GM23338 (cell line): ENCODE measurements at regions not wholly inside any gene's neighbourhood (a gene's known extent, or its start where the extent isn't known, plus 50 kb on each side); places are given as distances from the start of the nearest gene placed in this dataset.

ENCODE experiments used
- ATAC-seq: fragments of 200-7000 bp; cut with Tn5 transposase; 3 replicates; pipeline ENCODE4 v1.9.1; 2020
- DNase-seq: peaks from one replicate; pipeline ENCODE4 v3.0.0-alpha.2; 2015; ENCODE audit warnings: low spot score
- H2AFZ ChIP-seq: fragments of 200-600 bp; sonication (generic); 2 replicates; pipeline ENCODE4 v1.8.0; 2016; ENCODE audit warnings: antibody characterized with exemption, mild to moderate bottlenecking, moderate library complexity
- H3F3A ChIP-seq: fragments of 200-600 bp; sonication (generic); replicated peaks from 2 replicates; pipeline ENCODE4 v1.8.0; 2017; ENCODE audit warnings: antibody characterized with exemption, mixed run types, low read depth
- H3K27ac ChIP-seq: fragments of 200-600 bp; sonication (generic); 2 replicates; pipeline ENCODE4 v1.6.1; 2016; ENCODE audit warnings: low read depth
- H3K27me3 ChIP-seq: fragments of 200-600 bp; sonication (generic); 2 replicates; pipeline ENCODE4 v1.8.0; 2016; ENCODE audit warnings: mild to moderate bottlenecking, mixed run types, moderate library complexity; ENCODE audit not compliant: insufficient read depth
- H3K36me3 ChIP-seq: fragments of 200-600 bp; sonication (generic); 2 replicates; pipeline ENCODE4 v1.8.0; 2016; ENCODE audit warnings: mild to moderate bottlenecking; ENCODE audit not compliant: insufficient read depth
- H3K4me1 ChIP-seq: fragments of 200-600 bp; sonication (generic); 2 replicates; pipeline ENCODE4 v1.8.0; 2016; ENCODE audit warnings: mild to moderate bottlenecking, moderate library complexity; ENCODE audit not compliant: insufficient read depth
- H3K4me2 ChIP-seq: fragments of 200-600 bp; sonication (generic); 2 replicates; pipeline ENCODE4 v1.7.1; 2017; ENCODE audit warnings: mixed run types
- H3K4me3 ChIP-seq: fragments of 200-600 bp; sonication (generic); 2 replicates; pipeline ENCODE4 v1.6.1; 2016; ENCODE audit warnings: mixed run types
- H3K79me2 ChIP-seq: fragments of 200-600 bp; sonication (generic); replicated peaks from 2 replicates; pipeline ENCODE4 v1.8.0; 2017; ENCODE audit warnings: mild to moderate bottlenecking; ENCODE audit not compliant: insufficient read depth
- H3K9me2 ChIP-seq: fragments of 200-600 bp; sonication (generic); 2 replicates; pipeline ENCODE4 v1.8.0; 2017; ENCODE audit not compliant: insufficient read depth
- H4K20me1 ChIP-seq: fragments of 200-600 bp; sonication (generic); replicated peaks from 2 replicates; pipeline ENCODE4 v1.8.0; 2017; ENCODE audit warnings: mild to moderate bottlenecking; ENCODE audit not compliant: insufficient read depth
- H3K27ac Mint-ChIP-seq: 2 replicates; pipeline ENCODE4 v1.8.0; 2020; ENCODE audit warnings: inconsistent platforms, mild to moderate bottlenecking, moderate library complexity, mixed read lengths
- H3K27me3 Mint-ChIP-seq: 3 replicates; pipeline ENCODE4 v1.8.0; 2022; ENCODE audit warnings: low read depth, mild to moderate bottlenecking, moderate library complexity, mixed read lengths, inconsistent platforms; ENCODE audit not compliant: insufficient read depth, poor library complexity
- H3K36me3 Mint-ChIP-seq: 3 replicates; pipeline ENCODE4 v1.8.0; 2021; ENCODE audit warnings: low read depth, mild to moderate bottlenecking, inconsistent platforms, moderate library complexity, mixed read lengths
- H3K4me1 Mint-ChIP-seq: 3 replicates; pipeline ENCODE4 v1.8.0; 2020; ENCODE audit warnings: mild to moderate bottlenecking, inconsistent platforms, mixed read lengths
- H3K4me3 Mint-ChIP-seq: 3 replicates; pipeline ENCODE4 v1.8.0; 2021; ENCODE audit warnings: moderate library complexity, mild to moderate bottlenecking, inconsistent platforms, mixed read lengths
- H3K9me3 Mint-ChIP-seq: 3 replicates; pipeline ENCODE4 v1.8.0; 2020; ENCODE audit warnings: moderate library complexity, mild to moderate bottlenecking, inconsistent platforms, mixed read lengths
- CREB1 ChIP-seq: fragments of 250-450 bp; sonication (Bioruptor Pico); IDR thresholded peaks from 2 replicates; pipeline ENCODE4 v1.5.0; 2020; ENCODE audit warnings: low read depth, mild to moderate bottlenecking, moderate library complexity
- ETS1 ChIP-seq: IDR thresholded peaks from 2 replicates; pipeline ENCODE4 v1.6.1; 2016; ENCODE audit warnings: antibody characterized with exemption
- EZH2 ChIP-seq: fragments of 200-600 bp; sonication (generic); IDR thresholded peaks from one replicate; pipeline ENCODE4 v1.8.0; 2017; ENCODE audit warnings: antibody characterized with exemption, mild to moderate bottlenecking, low read depth; ENCODE audit not compliant: unreplicated experiment
- EZH2phosphoT487 ChIP-seq: fragments of 200-600 bp; sonication (generic); IDR thresholded peaks from one replicate; pipeline ENCODE4 v1.8.1; 2018; ENCODE audit warnings: antibody characterized with exemption; ENCODE audit not compliant: unreplicated experiment
- NANOG ChIP-seq: IDR thresholded peaks from 2 replicates; pipeline ENCODE4 v1.6.1; 2016; ENCODE audit warnings: antibody characterized with exemption, borderline replicate concordance
- POLR2AphosphoS5 ChIP-seq: IDR thresholded peaks from 2 replicates; pipeline ENCODE4 v1.6.1; 2016; ENCODE audit warnings: antibody characterized with exemption, low read depth
- REST ChIP-seq: IDR thresholded peaks from one replicate; pipeline ENCODE4 v1.6.1; 2018; ENCODE audit warnings: antibody characterized with exemption; ENCODE audit not compliant: unreplicated experiment
- ZNF114 ChIP-seq: fragments of 250-450 bp; sonication (Bioruptor Pico); IDR thresholded peaks from 2 replicates; pipeline ENCODE4 v1.5.0; 2020; ENCODE audit warnings: mild to moderate bottlenecking, moderate library complexity
- ZNF331 ChIP-seq: fragments of 250-450 bp; sonication (Bioruptor Pico); IDR thresholded peaks from 2 replicates; pipeline ENCODE4 v1.5.0; 2020; ENCODE audit warnings: low read depth, mild to moderate bottlenecking, moderate library complexity
- ZNF462 ChIP-seq: fragments of 250-450 bp; sonication (Bioruptor Pico); IDR thresholded peaks from 2 replicates; pipeline ENCODE4 v1.5.0; 2020; ENCODE audit warnings: mild to moderate bottlenecking, moderate library complexity

- Histone ChIP-seq H3K4me3 (no peak overlapping the region), H3K79me2 (no peaks in the 10 kb centered on the region), H3F3A (no peaks in the 10 kb centered on the region), H4K20me1 (no peaks in the 10 kb centered on the region), H3K27me3 (no peaks in the 10 kb centered on the region), H3K36me3 (no peaks in the 10 kb centered on the region), H3K27ac (no peak overlapping the region), H3K4me2 (no peak overlapping the region), H3K4me1 (0 out of 2 replicates have a peak, but pooled peaks cover 2% of the 10 kb centered on the region), H3K9me2 (no peaks in the 10 kb centered on the region), H2AFZ (no peak overlapping the region)
- DNase-seq, result no peak
- Mint-ChIP-seq H3K27ac (no peak overlapping the region), H3K27me3 (no peaks in the 10 kb centered on the region), H3K4me1 (peaks cover 7% of the 10 kb centered on the region; the same call in 2 of the 3 replicates), H3K4me3 (no peak overlapping the region), H3K9me3 (no peaks in the 10 kb centered on the region), H3K36me3 (no peaks in the 10 kb centered on the region)
- ATAC-seq, result no peak
- TF ChIP-seq NANOG (no peak), EZH2phosphoT487 (no peak), ZNF331 (CRISPR knock-in tag) (no peak), ZNF114 (CRISPR knock-in tag) (no peak), CREB1 (CRISPR knock-in tag) (no peak), ZNF462 (no peak), POLR2AphosphoS5 (no peak), ETS1 (no peak), REST (no peak), EZH2 (no peak)
These were observed 291.5 kb upstream of the CCDC179 start for GRCh38 chr11:23151819-23152218.
